ENCODE measurements at regions not wholly inside any gene's neighbourhood (a gene's known extent, or its start where the extent isn't known, plus 50 kb on each side); places are given as distances from the start of the nearest gene placed in this dataset.

GRCh38 chr2:16301961-16302360, 361.6 kb downstream of the MYCN start:
- TF ChIP-seq ESRRG (CRISPR knock-in tag; IDR thresholded peaks at IDR 0.05) (no peak), PATZ1 (CRISPR knock-in tag; IDR thresholded peaks at IDR 0.05; ENCODE audit: borderline replicate concordance) (no peak), RARB (CRISPR knock-in tag; IDR thresholded peaks at IDR 0.05) (no peak), ZNF8 (CRISPR knock-in tag; IDR thresholded peaks at IDR 0.05) (no peak), TOX (CRISPR knock-in tag; IDR thresholded peaks at IDR 0.05; ENCODE audit: borderline replicate concordance) (no peak), ZFP30 (CRISPR knock-in tag; IDR thresholded peaks at IDR 0.05) (no peak)
